Osteocyte (in vitro differentiated cells): ENCODE measurements at regions not wholly inside any gene's neighbourhood (a gene's known extent, or its start where the extent isn't known, plus 50 kb on each side); places are given as distances from the start of the nearest gene placed in this dataset.
A peak's percentile ranks its signal among the peaks of the same experiment; 100 is the strongest.

Source experiments
- DNase-seq: peaks from one replicate; pipeline ENCODE4 v3.0.0; 2021; ENCODE audit warnings: mixed read lengths; ENCODE audit not compliant: unreplicated experiment; ENCODE audit errors: extremely low spot score
- H3K27ac Mint-ChIP-seq: one replicate; pipeline ENCODE4 v1.8.0; 2021; ENCODE audit warnings: mild to moderate bottlenecking, mixed read lengths; ENCODE audit not compliant: unreplicated experiment
- H3K27me3 Mint-ChIP-seq: one replicate; pipeline ENCODE4 v1.8.0; 2021; ENCODE audit warnings: mixed read lengths; ENCODE audit not compliant: unreplicated experiment
- H3K36me3 Mint-ChIP-seq: one replicate; pipeline ENCODE4 v1.8.0; 2021; ENCODE audit warnings: mixed read lengths; ENCODE audit not compliant: unreplicated experiment
- H3K4me1 Mint-ChIP-seq: one replicate; pipeline ENCODE4 v1.8.0; 2021; ENCODE audit warnings: mixed read lengths; ENCODE audit not compliant: unreplicated experiment
- H3K4me3 Mint-ChIP-seq: one replicate; pipeline ENCODE4 v1.8.0; 2021; ENCODE audit warnings: mild to moderate bottlenecking, moderate library complexity, mixed read lengths; ENCODE audit not compliant: unreplicated experiment
- H3K9me3 Mint-ChIP-seq: one replicate; pipeline ENCODE4 v1.8.0; 2021; ENCODE audit warnings: mixed read lengths; ENCODE audit not compliant: unreplicated experiment
- CTCF ChIP-seq: fragments of 200-600 bp; sonication (generic); IDR thresholded peaks from 2 replicates; pipeline ENCODE4 v1.5.0; 2021; ENCODE audit warnings: antibody characterized with exemption, mild to moderate bottlenecking, moderate library complexity

GRCh38 chr6:166739117-166739975 lies 112.3 kb upstream of the RPS6KA2 start:
- no peak overlapping the region for H3K27ac Mint-ChIP-seq
- no peak for TF ChIP-seq CTCF
- DNase-seq, result no peak
- no peaks in the 10 kb centered on the region for H3K9me3 Mint-ChIP-seq
- H3K4me1 Mint-ChIP-seq, result peaks cover 42% of the 10 kb centered on the region
- no peak overlapping the region for H3K4me3 Mint-ChIP-seq
- no peaks in the 10 kb centered on the region for H3K36me3 Mint-ChIP-seq
- H3K27me3 Mint-ChIP-seq, result no peaks in the 10 kb centered on the region

- Mint-ChIP-seq H3K27ac (no peak overlapping the region), H3K4me1 (peaks cover 39% of the 10 kb centered on the region), H3K9me3 (no peaks in the 10 kb centered on the region), H3K27me3 (no peaks in the 10 kb centered on the region), H3K36me3 (no peaks in the 10 kb centered on the region), H3K4me3 (no peak overlapping the region)
- DNase-seq, result no peak
- no peak for TF ChIP-seq CTCF
Measured at GRCh38 chr6:166738386-166739116, 111.5 kb upstream of the RPS6KA2 start.

GRCh38 chr6:166737261-166737660 lies 110.2 kb upstream of the RPS6KA2 start:
- H3K27me3 Mint-ChIP-seq, result no peaks in the 10 kb centered on the region
- DNase-seq, result no peak
- TF ChIP-seq CTCF, result no peak
- no peak overlapping the region for H3K27ac Mint-ChIP-seq
- no peaks in the 10 kb centered on the region for H3K36me3 Mint-ChIP-seq
- no peak overlapping the region for H3K4me3 Mint-ChIP-seq
- no peaks in the 10 kb centered on the region for H3K9me3 Mint-ChIP-seq
- H3K4me1 Mint-ChIP-seq, result peaks cover 39% of the 10 kb centered on the region

- TF ChIP-seq CTCF, result no peak
- no peaks in the 10 kb centered on the region for H3K36me3 Mint-ChIP-seq
- no peaks in the 10 kb centered on the region for H3K9me3 Mint-ChIP-seq
- H3K27me3 Mint-ChIP-seq, result no peaks in the 10 kb centered on the region
- no peak for DNase-seq
- H3K4me3 Mint-ChIP-seq, result no peak overlapping the region
- peaks cover 39% of the 10 kb centered on the region for H3K4me1 Mint-ChIP-seq
- peak overlapping the region; percentile 88 for H3K27ac Mint-ChIP-seq
Measured at GRCh38 chr6:166736634-166737033, 109.6 kb upstream of the RPS6KA2 start.

GRCh38 chr6:166733900-166734299 lies 106.8 kb upstream of the RPS6KA2 start:
- no peaks in the 10 kb centered on the region for H3K9me3 Mint-ChIP-seq
- H3K27ac Mint-ChIP-seq, result no peak overlapping the region
- no peak for DNase-seq
- no peaks in the 10 kb centered on the region for H3K27me3 Mint-ChIP-seq
- no peak for TF ChIP-seq CTCF
- peaks cover 23% of the 10 kb centered on the region for H3K4me1 Mint-ChIP-seq
- H3K36me3 Mint-ChIP-seq, result no peaks in the 10 kb centered on the region
- no peak overlapping the region for H3K4me3 Mint-ChIP-seq
